ENCODE measurements at regions not wholly inside any gene's neighbourhood (a gene's known extent, or its start where the extent isn't known, plus 50 kb on each side); places are given as distances from the start of the nearest gene placed in this dataset.

DNA sequence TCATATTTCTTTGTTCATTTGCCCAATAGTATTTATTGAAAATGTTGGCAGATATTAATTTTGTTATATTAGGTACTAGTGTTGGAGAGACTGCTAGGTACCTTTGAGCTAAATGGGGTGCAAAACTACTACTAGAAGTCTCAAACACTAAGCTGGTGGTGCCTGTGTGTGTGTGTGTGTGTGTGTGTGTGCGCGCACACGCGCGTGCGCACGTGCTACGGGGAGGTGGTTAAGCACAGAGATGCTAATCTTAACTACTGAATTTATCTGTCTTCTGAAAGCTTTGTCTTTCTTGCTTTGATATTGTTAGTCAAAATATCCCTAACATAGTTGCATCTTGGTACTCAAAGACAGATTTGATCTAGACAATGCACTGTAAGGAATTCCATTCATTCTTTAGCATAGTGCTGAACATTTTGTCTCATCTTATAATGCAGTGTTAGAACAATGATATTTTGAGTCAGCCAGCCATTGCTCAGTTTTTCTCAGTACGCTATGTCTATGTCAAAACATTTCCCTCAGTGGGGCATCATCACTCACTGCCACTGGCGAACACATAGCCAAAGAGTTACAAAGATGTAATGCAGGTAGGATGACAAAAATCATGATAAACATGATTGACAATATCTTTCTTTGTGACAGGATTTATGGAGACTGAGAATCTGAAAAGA lies 396.0 kb upstream of the RGPD4 start:
- Histone ChIP-seq H3K4me1 (ENCODE audit: insufficient read depth, low read length) (no peaks in the 10 kb centered on the region), H3K79me2 (ENCODE audit: insufficient read depth, low read length) (no peaks in the 10 kb centered on the region), H3K79me1 (ENCODE audit: insufficient read depth, low read depth, low read length, poor library complexity, severe bottlenecking) (no peaks in the 10 kb centered on the region), H3K23ac (ENCODE audit: insufficient read length, low read depth, low read length) (no peak overlapping the region), H4K8ac (replicated peaks; ENCODE audit: insufficient read length, low read depth, low read length) (no peak overlapping the region), H3K9me3 (ENCODE audit: control insufficient read depth, low read depth, low read length) (no peaks in the 10 kb centered on the region), H2BK15ac (ENCODE audit: low read depth, low read length) (no peak overlapping the region), H3K4ac (ENCODE audit: low read depth, low read length) (no peak overlapping the region), H2BK20ac (ENCODE audit: low read depth, low read length, poor library complexity, severe bottlenecking) (no peak overlapping the region), H2AK5ac (ENCODE audit: insufficient read length, low read length) (no peak overlapping the region), H3K9ac (ENCODE audit: extremely low read depth, insufficient read length, low read length) (no peak overlapping the region), H3K56ac (ENCODE audit: insufficient read length, low read depth, low read length) (no peak overlapping the region), H3K4me2 (ENCODE audit: insufficient read depth, insufficient read length, low read length) (no peak overlapping the region), H2AFZ (ENCODE audit: low read length) (no peak overlapping the region), H3K14ac (ENCODE audit: insufficient read depth, low read length) (no peak overlapping the region), H3K23me2 (ENCODE audit: insufficient read length, low read depth, low read length, poor library complexity, severe bottlenecking) (no peaks in the 10 kb centered on the region), H3T11ph (ENCODE audit: low read length) (no peak overlapping the region), H4K91ac (ENCODE audit: insufficient read length, low read depth, low read length) (no peak overlapping the region), H4K20me1 (ENCODE audit: control insufficient read depth, insufficient read depth, insufficient read length) (no peaks in the 10 kb centered on the region), H2BK12ac (ENCODE audit: insufficient read length, low read depth, low read length) (no peak overlapping the region), H3K27me3 (ENCODE audit: insufficient read depth, low read length) (no peaks in the 10 kb centered on the region), H2BK5ac (ENCODE audit: insufficient read length, low read length) (no peak overlapping the region), H3K18ac (ENCODE audit: insufficient read length, low read depth, low read length) (no peak overlapping the region), H4K5ac (ENCODE audit: insufficient read length, low read depth, low read length) (no peak overlapping the region), H3K27ac (ENCODE audit: insufficient read length, low read depth, low read length) (no peak overlapping the region), H2BK120ac (ENCODE audit: low read depth, low read length, poor library complexity, severe bottlenecking) (no peak overlapping the region)
- no CpG with 5 or more reads among the region's 10 CpGs for WGBS (ENCODE audit: extremely low coverage, insufficient read length, low lambda C conversion rate)
- H3K27ac Mint-ChIP-seq, result no peak overlapping the region; a peak in 1 of 7 replicates
- no peaks in the 10 kb centered on the region for H3K4me1 Mint-ChIP-seq
- DNase-seq, result no peak
- TF ChIP-seq, protein P1, sequence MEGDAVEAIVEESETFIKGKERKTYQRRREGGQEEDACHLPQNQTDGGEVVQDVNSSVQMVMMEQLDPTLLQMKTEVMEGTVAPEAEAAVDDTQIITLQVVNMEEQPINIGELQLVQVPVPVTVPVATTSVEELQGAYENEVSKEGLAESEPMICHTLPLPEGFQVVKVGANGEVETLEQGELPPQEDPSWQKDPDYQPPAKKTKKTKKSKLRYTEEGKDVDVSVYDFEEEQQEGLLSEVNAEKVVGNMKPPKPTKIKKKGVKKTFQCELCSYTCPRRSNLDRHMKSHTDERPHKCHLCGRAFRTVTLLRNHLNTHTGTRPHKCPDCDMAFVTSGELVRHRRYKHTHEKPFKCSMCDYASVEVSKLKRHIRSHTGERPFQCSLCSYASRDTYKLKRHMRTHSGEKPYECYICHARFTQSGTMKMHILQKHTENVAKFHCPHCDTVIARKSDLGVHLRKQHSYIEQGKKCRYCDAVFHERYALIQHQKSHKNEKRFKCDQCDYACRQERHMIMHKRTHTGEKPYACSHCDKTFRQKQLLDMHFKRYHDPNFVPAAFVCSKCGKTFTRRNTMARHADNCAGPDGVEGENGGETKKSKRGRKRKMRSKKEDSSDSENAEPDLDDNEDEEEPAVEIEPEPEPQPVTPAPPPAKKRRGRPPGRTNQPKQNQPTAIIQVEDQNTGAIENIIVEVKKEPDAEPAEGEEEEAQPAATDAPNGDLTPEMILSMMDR (conservative IDR thresholded peaks at IDR 0.05), result no peak
- peaks cover 3 to 14% of the 10 kb centered on the region in 2 experiments; a peak in 4 of 5 replicates for H3K9me3 Mint-ChIP-seq
- no peaks in the 10 kb centered on the region; the same call in 1 of the 2 replicates for H3K27me3 Mint-ChIP-seq (ENCODE audit: low read depth)
- H3K36me3 Mint-ChIP-seq (ENCODE audit: insufficient read depth in 1 of 3, low read depth in 3 of 3), result peaks cover 3 to 4% (median 3%) of the 10 kb centered on the region in 3 experiments; a peak in 3 of 7 replicates
- no peak overlapping the region for H3K4me3 Mint-ChIP-seq

Measured in H9 (cell line).